ELF-1 (cell line): ENCODE measurements at regions not wholly inside any gene's neighbourhood (a gene's known extent, or its start where the extent isn't known, plus 50 kb on each side); places are given as distances from the start of the nearest gene placed in this dataset.

Source experiments
- DNase-seq: peaks from one replicate; pipeline ENCODE4 v3.0.0-alpha.2; 2016; ENCODE audit warnings: low read depth, low spot score

DNA sequence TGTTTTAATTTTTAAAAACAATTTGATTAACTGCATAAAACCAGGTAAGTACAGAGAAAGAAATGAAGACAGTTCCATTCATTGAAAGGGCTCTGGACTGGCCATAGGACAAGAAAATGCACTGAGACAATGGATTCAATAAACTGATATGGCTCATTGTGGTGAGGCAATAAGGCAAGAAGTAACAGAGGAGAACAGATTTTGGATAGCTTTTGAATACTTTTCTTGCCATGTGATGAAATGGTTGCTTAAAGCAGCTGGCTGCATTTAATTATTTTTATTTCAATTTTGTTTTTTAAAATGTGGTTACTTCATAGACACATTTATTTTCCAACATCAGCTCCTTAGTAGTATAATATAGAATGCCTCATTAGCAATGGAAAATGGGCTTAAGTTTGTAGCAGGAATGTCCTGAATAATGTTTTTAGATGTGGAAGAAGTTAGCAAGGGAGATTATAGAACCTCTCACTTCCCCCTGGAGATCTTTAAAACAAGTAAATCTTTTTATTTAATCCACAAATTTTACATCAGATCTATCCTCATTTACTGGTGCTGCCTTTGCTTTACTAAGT is 646.9 kb upstream of the ZEB2 start:
- no peak for DNase-seq

DNA sequence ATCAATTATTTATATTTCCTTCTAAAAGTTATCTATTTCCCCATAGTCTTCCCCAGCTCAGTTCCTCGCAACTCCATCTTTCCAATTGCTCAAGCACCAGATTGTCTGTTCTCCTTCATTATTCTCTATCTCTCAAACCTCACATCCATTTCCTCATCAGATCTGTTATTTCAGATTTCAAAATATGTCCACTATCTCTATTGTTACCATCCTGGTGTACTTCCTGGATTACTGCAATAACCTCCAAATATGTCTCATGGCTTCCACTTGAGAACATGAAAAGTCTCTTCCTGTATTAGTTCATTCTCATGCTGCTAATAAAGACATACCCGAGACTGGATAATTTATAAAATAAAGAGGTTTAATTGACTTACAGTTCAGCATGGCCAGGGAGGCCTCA is 641.7 kb upstream of the ZEB2 start:
- no peak for DNase-seq

DNA sequence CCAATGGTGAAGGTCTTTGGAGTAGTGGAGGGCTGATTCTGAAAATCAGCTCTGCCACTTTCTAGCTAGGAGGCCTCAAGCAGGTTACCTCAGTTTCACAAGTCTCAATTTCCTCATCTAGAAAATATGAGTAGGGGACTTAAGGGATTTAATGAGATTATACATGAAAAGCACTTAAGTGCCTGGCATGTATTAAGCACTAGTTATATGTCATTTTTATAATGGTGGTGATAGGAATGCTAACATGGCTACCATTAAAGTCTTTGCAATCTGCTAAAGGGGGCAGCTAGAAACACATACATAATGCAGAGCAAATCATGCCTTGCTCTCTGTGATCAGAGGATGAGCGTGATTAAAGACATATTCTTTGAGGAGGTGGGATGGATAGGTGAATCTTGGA is 640.9 kb upstream of the ZEB2 start:
- DNase-seq = no peak

DNA sequence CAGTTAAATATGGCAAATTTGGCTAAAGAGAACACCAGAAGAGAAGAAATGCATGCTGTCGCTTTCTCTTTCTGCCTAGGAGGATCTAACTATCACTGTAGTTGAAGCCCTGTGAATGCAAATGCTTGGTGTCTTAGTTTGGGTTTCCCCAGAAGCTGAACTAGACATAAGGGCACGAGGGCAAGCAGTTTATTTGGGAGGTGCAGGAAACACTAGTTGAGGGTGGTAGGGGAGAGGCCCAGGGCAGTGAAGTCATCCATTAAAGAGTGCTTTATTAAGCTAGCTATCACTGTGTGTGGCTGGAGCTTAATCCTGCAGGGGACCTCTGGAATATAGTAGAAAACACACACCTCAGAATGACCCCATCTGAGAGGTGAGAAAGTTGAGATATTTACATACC is 639.8 kb upstream of the ZEB2 start:
- no peak for DNase-seq

DNA sequence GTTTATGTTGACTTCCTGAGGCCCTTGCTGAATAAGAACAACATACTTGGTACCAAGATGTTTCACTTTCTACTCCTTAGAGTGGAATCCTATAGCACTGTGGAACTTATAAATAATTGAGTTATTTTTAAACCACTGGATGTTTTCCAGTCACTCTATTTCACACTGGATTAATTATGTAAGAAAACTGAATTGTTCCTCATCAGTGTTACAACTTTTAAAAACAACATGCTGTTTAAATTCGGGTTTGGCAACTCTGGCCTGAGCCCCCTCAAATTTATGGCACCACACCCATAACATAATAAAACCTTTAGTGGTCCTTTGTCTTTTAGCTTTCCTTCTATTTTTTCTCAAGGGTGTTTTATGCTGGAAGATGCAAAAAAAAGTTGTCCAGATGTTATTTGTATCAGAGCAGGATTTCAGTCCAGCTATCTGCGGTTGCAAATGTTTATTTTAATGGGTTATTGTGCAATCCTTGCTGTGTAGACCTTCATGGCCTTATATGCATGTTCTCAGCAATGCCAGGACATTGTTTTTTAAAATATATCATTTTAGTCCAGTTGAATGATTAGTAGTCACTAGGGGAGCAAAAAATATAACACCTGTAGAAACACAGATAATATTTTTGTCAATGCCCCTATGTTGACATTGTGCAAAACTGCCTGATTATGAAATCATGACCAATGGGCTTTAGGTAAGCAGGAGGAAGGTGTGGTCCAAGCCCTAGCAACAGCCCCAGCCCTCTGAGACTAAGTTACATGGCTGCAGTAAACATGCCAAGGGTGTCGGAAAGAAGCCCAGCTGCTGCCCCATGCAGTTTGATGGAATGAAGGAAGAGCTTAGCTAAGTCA is 638.0 kb upstream of the ZEB2 start:
- no peak for DNase-seq

DNA sequence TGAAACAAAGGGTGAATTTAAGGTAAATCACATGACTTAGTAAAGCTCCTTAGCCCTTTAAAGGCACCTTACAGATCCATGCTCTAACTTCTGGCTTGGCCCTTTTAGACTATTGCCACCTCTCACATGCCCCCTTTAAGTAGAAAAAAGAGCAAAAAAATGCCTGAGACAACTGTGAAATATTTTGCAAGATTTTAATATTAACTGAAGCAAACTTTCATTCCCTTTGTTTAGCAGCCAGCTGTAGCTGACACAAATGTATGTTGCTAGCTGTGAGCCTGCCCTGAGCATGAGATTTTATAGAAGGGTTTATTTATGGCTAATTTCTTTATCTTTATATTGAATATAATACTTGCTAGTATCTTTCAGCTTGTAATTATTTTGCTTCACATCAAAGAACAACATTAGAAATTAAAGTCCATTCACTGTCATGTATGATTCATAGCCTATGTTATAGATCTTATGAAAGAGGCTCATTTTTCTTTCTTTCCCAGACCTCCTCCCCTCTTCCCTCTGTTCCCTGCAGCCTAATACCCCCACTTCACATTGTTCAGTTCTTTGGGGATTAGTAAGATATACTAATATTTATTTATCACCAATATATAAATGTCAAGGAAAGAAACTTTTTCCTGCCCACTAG is 637.2 kb upstream of the ZEB2 start:
- DNase-seq = no peak

DNA sequence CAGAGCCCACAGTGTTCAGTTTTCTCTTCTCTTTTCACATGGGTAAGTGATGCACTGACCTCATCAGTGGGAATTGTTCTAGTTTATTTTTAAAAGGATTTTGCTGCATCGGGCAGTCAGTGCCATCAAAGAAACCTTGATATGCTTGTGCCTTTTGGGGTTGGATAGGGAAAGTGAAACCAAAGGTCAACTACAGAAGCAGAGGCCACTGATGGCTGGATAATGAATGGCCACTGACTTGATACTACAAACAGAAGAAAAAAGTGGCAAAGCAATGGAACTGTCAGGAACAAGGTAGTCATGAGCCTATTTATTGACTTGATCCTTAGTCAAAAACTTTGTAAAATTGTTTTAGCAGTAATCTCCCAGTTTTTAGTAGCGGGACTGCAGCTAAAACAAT is 636.3 kb upstream of the ZEB2 start:
- DNase-seq = no peak

DNA sequence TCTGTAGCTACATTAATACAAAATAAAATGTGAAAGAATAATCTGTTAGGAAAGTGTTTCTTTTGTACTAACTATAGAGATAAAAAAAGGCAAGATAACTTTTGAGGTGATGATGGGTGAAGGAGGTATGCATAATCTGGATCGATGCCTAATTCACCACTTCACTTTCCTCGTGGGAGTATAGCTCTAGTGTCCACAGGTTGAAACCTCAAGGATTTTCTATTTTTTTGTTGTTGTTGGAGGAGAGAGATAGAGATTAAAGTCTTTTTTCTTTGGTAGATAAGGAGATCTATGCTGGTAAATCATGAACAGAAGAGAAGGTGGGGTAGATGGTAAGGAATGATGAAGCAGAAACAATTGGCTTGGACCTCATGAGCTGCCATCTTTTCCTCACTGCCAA is 635.3 kb upstream of the ZEB2 start:
- no peak for DNase-seq

DNA sequence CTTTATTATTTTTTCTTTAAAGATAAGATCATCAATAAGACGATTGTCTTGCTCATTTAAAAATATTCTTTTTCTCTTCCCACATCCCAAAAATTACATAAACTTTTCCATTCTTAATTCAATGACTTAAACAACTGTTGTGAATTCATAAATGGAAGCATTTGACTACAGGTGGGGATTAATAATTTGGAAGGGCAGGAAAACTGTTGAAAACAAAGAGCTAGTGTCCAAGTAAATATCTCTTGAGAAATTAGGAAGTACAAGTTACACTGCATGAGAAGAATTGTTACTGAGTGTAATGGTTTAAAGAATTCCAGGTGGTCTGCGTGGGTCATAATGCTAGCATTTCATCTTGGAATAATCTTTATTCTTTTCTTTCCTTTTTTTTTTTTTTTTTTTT is 634.8 kb upstream of the ZEB2 start:
- no peak for DNase-seq

DNA sequence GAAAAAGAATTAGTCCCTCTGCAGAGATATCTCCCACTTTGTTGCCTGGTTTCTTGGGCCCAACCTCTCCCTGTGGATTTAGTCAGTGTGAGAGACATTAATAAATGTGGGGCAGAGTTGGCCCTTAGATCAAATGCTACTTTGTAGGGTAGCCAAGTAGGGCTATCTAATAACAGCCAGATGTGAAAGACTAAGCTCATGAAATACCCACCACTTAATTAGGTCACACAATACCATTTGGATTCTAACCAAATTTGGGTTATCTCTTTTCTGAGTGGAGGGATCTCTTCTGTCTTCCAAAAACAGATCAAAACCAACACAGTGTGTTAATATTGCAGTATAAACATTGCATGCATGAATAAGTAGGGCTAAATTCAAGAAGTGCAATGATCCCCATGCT is 626.8 kb upstream of the ZEB2 start:
- no peak for DNase-seq

DNA sequence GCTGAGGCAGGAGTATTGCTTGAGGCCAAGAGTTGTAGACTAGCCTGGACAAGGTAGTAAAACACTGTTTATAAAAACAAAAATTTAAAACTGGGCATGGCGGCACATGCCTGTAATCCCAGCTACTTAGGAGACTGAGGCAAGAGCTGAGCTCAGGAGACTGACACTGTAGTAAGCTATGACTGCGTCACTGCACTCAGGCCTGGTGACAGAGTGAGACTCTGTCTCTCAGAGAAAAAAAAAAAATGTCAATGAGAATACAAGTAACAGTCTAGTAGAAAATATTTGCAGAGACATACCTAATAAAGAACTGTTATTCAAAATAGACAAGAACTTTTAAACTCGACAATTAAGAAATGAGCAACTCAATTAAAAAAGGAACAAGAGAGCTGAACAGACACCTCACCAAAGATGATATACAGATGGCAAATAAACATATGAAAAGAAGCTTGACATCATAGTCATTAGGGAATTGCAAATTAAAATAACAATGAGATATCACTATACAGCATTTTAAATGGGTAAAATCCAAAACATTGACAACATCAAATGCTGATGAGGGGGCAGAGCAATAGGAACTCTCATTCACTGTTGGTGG is 624.3 kb upstream of the ZEB2 start:
- DNase-seq = no peak

DNA sequence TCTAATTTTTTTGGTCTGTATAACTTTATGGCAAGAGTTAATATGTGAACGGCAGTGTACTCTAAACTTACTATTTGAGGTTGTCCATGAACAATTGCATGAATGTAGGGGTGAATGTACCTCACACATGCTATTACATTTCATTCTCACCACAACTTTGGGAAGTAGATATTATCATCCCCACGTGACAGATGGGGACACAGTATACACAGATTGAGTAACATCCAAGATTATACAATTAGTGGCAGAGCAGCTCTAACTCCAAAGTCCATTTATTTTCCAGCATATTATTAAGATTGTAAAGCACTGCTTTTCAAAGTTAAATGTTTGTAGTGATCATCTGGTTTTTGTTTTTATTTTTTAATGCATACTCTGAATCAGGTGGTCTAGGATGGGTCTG is 622.1 kb upstream of the ZEB2 start:
- DNase-seq = no peak

DNA sequence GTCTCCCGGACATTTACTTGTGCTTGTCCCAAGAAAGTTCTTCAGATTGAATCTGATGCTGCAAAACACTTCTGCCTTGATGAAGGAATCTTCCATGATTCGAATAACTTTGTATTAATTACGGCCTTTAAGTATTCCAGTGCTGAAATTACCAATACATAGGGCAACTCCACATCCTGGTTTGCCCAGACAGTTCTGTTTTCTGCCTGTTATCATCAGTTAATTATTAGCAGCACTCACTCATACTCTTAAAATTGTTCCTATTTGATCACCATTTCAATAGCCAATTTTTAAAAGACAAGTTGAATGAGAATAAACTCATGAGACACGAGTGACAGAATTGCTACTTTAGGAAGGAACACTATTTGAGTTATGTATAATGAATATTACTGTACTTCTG is 620.7 kb upstream of the ZEB2 start:
- no peak for DNase-seq

DNA sequence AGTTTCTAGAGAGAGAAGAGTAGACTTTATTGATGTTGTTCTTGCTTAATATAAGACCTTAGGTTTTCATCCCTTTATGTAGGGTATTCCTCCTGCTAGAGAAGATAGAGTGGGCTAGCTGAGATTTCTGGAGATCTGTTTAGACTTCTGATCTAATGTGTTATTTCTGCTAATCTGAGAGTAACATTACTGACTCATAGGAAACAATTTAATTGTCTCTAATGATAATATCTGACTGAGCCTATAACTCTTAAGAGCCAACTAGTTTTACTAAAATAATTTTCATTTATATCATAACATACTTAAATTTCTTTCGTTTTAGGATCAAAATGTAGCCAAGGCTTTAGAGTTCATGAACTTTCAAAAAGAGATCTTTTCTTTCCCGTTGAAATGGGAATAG is 618.7 kb upstream of the ZEB2 start:
- no peak for DNase-seq

DNA sequence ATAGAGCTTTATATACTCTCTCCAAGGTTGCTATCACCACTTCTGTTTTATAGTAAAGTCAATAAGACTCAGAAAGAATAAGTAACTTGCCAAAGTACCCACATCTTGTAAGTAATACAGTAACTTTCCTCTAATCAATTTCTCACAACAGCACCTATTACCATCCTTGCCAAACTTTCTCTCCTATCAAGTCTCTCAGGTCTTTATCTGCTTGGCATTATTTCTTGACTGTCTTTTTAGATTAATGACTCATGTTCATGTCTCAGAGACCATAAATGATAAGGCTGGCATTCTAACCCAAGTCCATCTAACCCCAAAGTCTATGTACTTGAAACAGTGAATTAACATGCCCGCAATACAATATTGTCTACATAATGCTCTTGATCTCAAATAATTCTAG is 618.0 kb upstream of the ZEB2 start:
- no peak for DNase-seq

DNA sequence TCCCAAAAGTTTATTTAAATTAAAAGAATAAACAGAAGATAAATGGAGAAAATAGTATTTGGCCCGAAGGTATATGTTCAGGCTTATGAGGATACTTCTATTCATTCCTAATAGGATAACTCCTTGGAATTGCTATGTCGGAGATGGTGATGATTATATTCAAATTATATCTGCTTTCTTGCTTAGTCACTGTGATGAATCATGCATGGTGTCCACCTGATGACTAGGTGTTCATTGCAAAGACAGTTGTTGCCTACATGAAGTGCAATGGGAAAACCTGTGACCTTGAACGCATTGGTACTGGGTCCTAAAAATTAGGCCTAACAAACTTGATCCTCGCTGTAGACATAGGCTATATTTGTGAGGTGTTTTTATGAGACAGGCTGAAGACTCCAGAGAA is 617.3 kb upstream of the ZEB2 start:
- no peak for DNase-seq

DNA sequence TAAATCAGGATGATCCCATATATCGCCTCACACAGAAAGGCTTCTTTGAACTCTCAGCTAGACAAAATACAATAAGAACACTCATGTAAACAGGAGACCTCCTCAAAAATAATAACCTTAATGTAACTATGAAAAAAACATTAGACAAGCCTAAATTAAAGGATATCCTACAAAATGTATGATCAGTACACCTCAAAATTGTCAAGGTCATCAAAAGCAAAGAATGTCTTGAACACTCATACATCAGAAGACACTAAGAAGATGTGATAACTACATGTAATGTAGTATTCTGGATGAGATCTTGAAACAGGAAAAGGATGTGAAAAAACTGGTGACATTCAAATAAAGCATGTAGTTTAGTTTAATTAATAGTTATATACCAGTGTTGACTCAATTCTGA is 616.8 kb upstream of the ZEB2 start:
- no peak for DNase-seq

DNA sequence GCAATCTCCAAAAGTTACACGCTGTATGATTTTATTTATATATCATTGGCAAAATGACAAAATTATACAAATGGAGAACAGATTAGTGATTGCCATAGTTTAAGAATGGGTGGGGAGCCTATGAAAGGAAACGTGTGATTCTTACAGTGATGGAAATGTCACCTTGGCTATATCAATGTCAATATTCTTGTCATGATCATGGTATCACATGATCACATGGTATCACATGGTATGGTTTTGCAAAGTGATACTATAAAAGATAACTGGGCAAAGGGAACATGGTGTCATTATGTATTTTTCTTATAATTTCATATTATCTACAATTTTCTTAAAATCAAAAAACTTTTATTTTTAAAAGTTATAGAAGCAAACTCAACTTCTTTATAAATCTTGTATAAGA is 606.2 kb upstream of the ZEB2 start:
- no peak for DNase-seq

DNA sequence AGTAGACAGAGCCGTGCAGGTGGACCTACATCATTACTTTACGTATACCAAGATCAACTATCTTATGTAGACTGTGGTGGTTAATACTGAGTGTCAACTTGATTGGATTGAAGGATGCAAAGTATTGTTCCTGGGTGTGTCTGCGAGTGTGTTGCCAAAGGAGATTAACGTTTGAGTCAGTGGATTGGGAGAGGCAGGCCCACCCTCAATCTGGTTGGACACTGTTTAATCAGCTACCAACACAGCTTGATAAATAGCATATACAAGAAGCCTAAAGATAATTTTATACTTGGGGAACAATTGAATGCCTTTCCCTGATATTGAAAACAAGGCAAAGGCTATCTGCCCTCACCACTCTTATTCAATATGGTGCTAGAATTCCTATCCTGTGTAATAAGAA is 604.2 kb upstream of the ZEB2 start:
- DNase-seq = no peak

DNA sequence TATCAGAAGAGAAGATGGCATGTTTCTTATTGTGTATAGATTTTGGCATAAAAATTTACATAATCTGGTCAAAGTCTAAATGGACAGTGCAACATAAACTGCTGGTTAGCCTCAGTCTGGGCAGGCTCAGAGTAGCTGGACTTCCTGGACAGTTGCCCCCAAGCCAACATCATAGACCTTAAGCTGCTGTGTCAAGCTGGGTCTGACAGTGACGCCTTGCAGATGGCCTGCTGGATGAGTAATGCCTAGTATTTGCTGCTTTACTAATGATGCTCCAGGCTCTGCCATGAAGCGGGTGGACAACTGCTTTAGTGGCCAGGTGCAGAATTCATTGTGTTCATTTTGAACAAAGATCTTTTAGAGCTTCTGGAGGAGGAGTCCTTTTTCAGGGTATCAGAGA is 603.7 kb upstream of the ZEB2 start:
- peak; percentile 73 for DNase-seq

DNA sequence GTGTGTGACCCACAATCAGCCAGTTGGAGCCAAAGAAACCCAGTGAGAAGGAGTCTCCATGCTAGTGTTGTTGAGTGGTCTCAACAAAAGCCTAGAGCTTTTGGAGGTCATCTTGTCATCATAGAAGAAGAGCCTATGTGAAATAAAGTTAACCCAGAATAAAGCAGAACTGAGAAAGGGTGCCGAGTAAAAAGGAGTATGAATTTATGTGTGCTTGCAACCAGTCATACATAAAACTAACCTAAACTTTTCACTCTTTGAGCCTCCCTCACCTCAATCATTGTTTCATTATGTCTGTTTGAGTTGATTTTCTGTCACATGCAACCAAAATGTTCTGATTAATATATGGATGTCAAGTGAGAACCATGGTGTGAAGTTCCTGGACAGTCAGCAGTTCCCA is 599.3 kb upstream of the ZEB2 start:
- DNase-seq = no peak

DNA sequence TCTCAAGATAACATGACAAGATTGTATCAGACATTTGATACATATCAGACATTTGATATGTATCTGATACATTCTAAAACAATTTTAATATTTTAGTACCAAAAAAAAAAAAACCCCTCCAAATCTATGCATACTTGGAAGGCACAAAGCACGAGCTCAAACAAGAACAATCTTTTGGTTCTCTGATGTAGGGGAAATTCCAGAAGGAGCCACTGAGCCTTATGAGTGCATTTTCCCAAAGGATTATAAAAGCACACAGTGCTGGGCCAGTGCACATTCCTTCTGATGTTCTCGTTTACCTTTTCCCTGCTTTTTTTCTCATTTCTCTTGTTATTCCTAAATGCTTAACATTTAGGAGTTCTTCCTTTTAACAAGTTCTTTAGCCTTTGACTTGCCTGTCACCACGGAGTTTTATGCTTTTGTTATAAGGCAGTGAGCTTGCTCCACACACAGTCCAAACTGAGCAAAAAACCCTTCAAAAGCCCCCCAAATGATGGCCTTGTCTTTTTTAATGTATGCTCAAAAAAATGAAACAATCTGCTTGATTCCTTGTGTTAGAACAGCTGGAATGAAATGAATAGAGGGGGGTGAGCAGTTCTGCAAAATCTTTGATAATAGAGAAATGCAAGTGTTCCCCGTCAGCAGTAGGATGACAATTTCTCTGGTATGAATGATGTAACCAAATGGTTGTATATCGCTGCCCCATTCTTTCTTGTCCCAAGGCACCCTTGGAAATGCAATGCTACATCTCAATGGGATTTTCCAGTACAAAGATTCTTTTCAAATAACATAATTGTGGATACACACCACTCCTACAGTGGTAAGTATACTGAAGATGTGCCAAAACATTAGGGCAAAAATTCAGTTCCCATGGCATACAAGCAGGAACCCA is 597.2 kb upstream of the ZEB2 start:
- no peak for DNase-seq
